ENCODE measurements at regions not wholly inside any gene's neighbourhood (a gene's known extent, or its start where the extent isn't known, plus 50 kb on each side); places are given as distances from the start of the nearest gene placed in this dataset.
"Not testable (repeated sequence)": the region's sequence is repeated elsewhere in the genome, so short reads cannot be mapped to it uniquely, and the experiment has no call there.

DNA sequence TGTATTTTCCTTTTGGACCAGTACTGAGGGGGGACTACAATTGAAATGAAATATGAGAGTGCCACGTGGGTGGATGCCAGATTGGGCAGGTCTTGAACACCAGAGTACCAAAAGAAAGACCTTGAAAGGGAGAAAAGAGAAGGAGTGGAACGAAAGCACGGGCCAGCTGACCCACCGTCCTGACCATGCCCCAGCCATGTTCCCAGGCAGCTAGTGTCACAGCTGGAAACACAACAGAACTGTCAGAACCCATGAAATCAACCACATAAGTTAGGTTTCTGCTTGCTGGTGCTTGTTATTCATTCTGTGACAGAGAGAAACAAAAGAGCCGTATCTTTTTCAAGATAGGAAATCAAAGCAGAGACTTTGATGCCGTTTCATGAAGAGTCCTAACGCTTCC is 268.8 kb downstream of the MEX3B start:
- Mint-ChIP-seq H3K9me3 (no peaks in the 10 kb centered on the region), H3K36me3 (peaks cover 4% of the 10 kb centered on the region; the same call in 1 of the 2 replicates), H3K27me3 (ENCODE audit: low read depth) (no peaks in the 10 kb centered on the region), H3K27ac (no peak overlapping the region), H3K4me3 (no peak overlapping the region), H3K4me1 (peaks cover 9% of the 10 kb centered on the region)
- TF ChIP-seq KAT7 (CRISPR knock-in tag; IDR thresholded peaks at IDR 0.05; ENCODE audit: borderline replicate concordance) (no peak), PRRX2 (CRISPR knock-in tag; IDR thresholded peaks at IDR 0.05) (no peak), NR3C1 (CRISPR knock-in tag; conservative IDR thresholded peaks at IDR 0.05; ENCODE audit: low read depth) (no peak), EMX1 (CRISPR knock-in tag; IDR thresholded peaks at IDR 0.05) (no peak), ATF1 (CRISPR knock-in tag; IDR thresholded peaks at IDR 0.05) (no peak), TEAD1 (CRISPR knock-in tag; IDR thresholded peaks at IDR 0.05) (no peak), HMGA2 (CRISPR knock-in tag; IDR thresholded peaks at IDR 0.05) (no peak), ZNF232 (CRISPR knock-in tag; IDR thresholded peaks at IDR 0.05) (no peak), ZNF423 (CRISPR knock-in tag; IDR thresholded peaks at IDR 0.05) (no peak), NFE2L1 (CRISPR knock-in tag; IDR thresholded peaks at IDR 0.05) (no peak)
- TF ChIP-seq, protein P1, sequence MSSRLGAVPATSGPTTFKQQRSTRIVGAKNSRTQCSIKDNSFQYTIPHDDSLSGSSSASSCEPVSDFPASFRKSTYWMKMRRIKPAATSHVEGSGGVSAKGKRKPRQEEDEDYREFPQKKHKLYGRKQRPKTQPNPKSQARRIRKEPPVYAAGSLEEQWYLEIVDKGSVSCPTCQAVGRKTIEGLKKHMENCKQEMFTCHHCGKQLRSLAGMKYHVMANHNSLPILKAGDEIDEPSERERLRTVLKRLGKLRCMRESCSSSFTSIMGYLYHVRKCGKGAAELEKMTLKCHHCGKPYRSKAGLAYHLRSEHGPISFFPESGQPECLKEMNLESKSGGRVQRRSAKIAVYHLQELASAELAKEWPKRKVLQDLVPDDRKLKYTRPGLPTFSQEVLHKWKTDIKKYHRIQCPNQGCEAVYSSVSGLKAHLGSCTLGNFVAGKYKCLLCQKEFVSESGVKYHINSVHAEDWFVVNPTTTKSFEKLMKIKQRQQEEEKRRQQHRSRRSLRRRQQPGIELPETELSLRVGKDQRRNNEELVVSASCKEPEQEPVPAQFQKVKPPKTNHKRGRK (CRISPR knock-in tag; IDR thresholded peaks at IDR 0.05; ENCODE audit: borderline replicate concordance), result no peak
- TF ChIP-seq, protein P2, sequence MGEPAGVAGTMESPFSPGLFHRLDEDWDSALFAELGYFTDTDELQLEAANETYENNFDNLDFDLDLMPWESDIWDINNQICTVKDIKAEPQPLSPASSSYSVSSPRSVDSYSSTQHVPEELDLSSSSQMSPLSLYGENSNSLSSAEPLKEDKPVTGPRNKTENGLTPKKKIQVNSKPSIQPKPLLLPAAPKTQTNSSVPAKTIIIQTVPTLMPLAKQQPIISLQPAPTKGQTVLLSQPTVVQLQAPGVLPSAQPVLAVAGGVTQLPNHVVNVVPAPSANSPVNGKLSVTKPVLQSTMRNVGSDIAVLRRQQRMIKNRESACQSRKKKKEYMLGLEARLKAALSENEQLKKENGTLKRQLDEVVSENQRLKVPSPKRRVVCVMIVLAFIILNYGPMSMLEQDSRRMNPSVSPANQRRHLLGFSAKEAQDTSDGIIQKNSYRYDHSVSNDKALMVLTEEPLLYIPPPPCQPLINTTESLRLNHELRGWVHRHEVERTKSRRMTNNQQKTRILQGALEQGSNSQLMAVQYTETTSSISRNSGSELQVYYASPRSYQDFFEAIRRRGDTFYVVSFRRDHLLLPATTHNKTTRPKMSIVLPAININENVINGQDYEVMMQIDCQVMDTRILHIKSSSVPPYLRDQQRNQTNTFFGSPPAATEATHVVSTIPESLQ (CRISPR knock-in tag; IDR thresholded peaks at IDR 0.05), result no peak
- TF ChIP-seq, protein P3, sequence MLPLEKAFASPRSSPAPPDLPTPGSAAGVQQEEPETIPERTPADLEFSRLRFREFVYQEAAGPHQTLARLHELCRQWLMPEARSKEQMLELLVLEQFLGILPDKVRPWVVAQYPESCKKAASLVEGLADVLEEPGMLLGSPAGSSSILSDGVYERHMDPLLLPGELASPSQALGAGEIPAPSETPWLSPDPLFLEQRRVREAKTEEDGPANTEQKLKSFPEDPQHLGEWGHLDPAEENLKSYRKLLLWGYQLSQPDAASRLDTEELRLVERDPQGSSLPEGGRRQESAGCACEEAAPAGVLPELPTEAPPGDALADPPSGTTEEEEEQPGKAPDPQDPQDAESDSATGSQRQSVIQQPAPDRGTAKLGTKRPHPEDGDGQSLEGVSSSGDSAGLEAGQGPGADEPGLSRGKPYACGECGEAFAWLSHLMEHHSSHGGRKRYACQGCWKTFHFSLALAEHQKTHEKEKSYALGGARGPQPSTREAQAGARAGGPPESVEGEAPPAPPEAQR (CRISPR knock-in tag; IDR thresholded peaks at IDR 0.05), result no peak
- TF ChIP-seq, protein P4, sequence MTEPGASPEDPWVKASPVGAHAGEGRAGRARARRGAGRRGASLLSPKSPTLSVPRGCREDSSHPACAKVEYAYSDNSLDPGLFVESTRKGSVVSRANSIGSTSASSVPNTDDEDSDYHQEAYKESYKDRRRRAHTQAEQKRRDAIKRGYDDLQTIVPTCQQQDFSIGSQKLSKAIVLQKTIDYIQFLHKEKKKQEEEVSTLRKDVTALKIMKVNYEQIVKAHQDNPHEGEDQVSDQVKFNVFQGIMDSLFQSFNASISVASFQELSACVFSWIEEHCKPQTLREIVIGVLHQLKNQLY (CRISPR knock-in tag; IDR thresholded peaks at IDR 0.05), result no peak
- CTCF ChIA-PET, result no interaction called here
- DNase-seq (ENCODE audit: low spot score), result no peak
- POLR2A ChIA-PET, result no interaction called here
- no peak for ATAC-seq

DNA sequence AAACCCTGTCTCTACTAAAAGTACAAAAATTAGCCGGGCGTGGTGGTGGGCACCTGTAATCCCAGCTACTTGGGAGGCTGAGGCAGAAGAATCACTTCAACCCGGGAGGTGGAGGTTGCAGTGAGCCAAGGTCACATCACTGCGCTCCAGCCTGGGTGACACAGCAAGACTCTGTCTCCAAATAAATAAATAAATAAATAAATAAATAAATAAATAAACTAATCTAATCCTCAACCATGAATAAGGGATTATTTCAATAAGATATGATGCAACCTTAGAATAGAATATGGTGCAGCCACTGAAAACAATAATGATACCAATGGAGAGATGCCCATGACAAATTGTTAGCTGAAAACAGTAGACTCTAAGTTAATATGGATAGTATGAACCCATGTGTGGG is 270.0 kb downstream of the MEX3B start:
- DNase-seq (ENCODE audit: low spot score); POLR2A ChIA-PET; H3K4me1 Mint-ChIP-seq; H3K27me3 Mint-ChIP-seq (ENCODE audit: low read depth); ATAC-seq; H3K9me3 Mint-ChIP-seq; H3K36me3 Mint-ChIP-seq; H3K27ac Mint-ChIP-seq; CTCF ChIA-PET; H3K4me3 Mint-ChIP-seq: not testable (repeated sequence)

DNA sequence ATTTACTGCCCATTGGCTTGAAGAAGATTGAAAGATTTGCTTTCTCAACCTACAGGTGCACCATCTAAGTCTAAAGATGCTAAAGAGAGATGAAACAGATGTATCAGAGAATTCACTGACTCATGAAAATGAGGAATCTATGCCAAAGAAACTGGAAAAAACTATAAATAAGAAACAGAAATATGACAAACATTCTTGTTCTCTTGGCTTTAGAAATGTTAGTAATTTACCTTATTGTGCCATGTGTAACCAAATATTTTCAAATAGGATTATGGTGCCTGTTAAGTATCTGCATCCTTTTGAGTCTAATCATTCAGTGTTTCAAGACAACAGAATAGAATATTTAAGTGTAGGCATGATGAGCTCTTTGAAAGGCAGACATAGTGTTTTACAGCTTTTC is 271.5 kb downstream of the MEX3B start:
- ATAC-seq (no peak), DNase-seq (ENCODE audit: low spot score) (no peak)
- CTCF ChIA-PET, result no interaction called here
- Mint-ChIP-seq H3K27ac (no peak overlapping the region), H3K4me1 (peaks cover 4% of the 10 kb centered on the region; the same call in 1 of the 2 replicates), H3K36me3 (peaks cover 22% of the 10 kb centered on the region), H3K4me3 (no peak overlapping the region), H3K27me3 (ENCODE audit: low read depth) (no peaks in the 10 kb centered on the region), H3K9me3 (peaks cover 12% of the 10 kb centered on the region)
- TF ChIP-seq, protein P5, sequence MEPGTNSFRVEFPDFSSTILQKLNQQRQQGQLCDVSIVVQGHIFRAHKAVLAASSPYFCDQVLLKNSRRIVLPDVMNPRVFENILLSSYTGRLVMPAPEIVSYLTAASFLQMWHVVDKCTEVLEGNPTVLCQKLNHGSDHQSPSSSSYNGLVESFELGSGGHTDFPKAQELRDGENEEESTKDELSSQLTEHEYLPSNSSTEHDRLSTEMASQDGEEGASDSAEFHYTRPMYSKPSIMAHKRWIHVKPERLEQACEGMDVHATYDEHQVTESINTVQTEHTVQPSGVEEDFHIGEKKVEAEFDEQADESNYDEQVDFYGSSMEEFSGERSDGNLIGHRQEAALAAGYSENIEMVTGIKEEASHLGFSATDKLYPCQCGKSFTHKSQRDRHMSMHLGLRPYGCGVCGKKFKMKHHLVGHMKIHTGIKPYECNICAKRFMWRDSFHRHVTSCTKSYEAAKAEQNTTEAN (CRISPR knock-in tag; IDR thresholded peaks at IDR 0.05), result no peak
- TF ChIP-seq ZNF317 (CRISPR knock-in tag; IDR thresholded peaks at IDR 0.05; ENCODE audit: borderline replicate concordance, low read depth), result no peak
- TF ChIP-seq, protein P6, sequence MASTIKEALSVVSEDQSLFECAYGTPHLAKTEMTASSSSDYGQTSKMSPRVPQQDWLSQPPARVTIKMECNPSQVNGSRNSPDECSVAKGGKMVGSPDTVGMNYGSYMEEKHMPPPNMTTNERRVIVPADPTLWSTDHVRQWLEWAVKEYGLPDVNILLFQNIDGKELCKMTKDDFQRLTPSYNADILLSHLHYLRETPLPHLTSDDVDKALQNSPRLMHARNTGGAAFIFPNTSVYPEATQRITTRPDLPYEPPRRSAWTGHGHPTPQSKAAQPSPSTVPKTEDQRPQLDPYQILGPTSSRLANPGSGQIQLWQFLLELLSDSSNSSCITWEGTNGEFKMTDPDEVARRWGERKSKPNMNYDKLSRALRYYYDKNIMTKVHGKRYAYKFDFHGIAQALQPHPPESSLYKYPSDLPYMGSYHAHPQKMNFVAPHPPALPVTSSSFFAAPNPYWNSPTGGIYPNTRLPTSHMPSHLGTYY (CRISPR knock-in tag; IDR thresholded peaks at IDR 0.05), result no peak
- TF ChIP-seq, protein P7, sequence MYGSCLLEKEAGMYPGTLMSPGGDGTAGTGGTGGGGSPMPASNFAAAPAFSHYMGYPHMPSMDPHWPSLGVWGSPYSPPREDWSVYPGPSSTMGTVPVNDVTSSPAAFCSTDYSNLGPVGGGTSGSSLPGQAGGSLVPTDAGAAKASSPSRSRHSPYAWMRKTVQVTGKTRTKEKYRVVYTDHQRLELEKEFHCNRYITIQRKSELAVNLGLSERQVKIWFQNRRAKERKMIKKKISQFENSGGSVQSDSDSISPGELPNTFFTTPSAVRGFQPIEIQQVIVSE (CRISPR knock-in tag; IDR thresholded peaks at IDR 0.05; ENCODE audit: borderline replicate concordance), result no peak
- TF ChIP-seq ZNF121 (CRISPR knock-in tag; IDR thresholded peaks at IDR 0.05), result no peak
- TF ChIP-seq RELA (CRISPR knock-in tag; IDR thresholded peaks at IDR 0.05; ENCODE audit: borderline replicate concordance), result no peak
- POLR2A ChIA-PET, result no interaction called here
